H9 (cell line): ENCODE measurements at regions not wholly inside any gene's neighbourhood (a gene's known extent, or its start where the extent isn't known, plus 50 kb on each side); places are given as distances from the start of the nearest gene placed in this dataset.

Source experiments
- DNase-seq: peaks from one replicate; pipeline ENCODE4 v3.0.0-alpha.2; 2017
- H2AFZ ChIP-seq: one replicate; pipeline ENCODE4 v1.6.1; 2013; ENCODE audit warnings: mild to moderate bottlenecking, low read length, control low read depth, moderate library complexity
- H2AK5ac ChIP-seq: 2 replicates; pipeline ENCODE4 v1.6.1; 2013; ENCODE audit warnings: low read length, control low read depth, mixed read lengths; ENCODE audit not compliant: insufficient read length
- H2BK120ac ChIP-seq: one replicate; pipeline ENCODE4 v1.6.1; 2013; ENCODE audit warnings: low read depth, mild to moderate bottlenecking, low read length, control low read depth, inconsistent platforms; ENCODE audit not compliant: poor library complexity, severe bottlenecking
- H2BK12ac ChIP-seq: 2 replicates; pipeline ENCODE4 v1.6.1; 2013; ENCODE audit warnings: low read length, control low read depth, mixed read lengths, low read depth; ENCODE audit not compliant: insufficient read length
- H2BK15ac ChIP-seq: 2 replicates; pipeline ENCODE4 v1.6.1; 2013; ENCODE audit warnings: low read depth, low read length, control low read depth
- H2BK20ac ChIP-seq: one replicate; pipeline ENCODE4 v1.6.1; 2013; ENCODE audit warnings: low read depth, mild to moderate bottlenecking, low read length, control low read depth, inconsistent platforms; ENCODE audit not compliant: poor library complexity, severe bottlenecking
- H2BK5ac ChIP-seq: 2 replicates; pipeline ENCODE4 v1.6.1; 2013; ENCODE audit warnings: low read length, control low read depth, mixed read lengths; ENCODE audit not compliant: insufficient read length
- H3K14ac ChIP-seq: 2 replicates; pipeline ENCODE4 v1.6.1; 2013; ENCODE audit warnings: low read length, control low read depth; ENCODE audit not compliant: insufficient read depth
- H3K18ac ChIP-seq: 2 replicates; pipeline ENCODE4 v1.6.1; 2013; ENCODE audit warnings: low read depth, mild to moderate bottlenecking, mixed read lengths, low read length, control low read depth; ENCODE audit not compliant: insufficient read length
- H3K23ac ChIP-seq: 2 replicates; pipeline ENCODE4 v1.6.1; 2013; ENCODE audit warnings: low read length, control low read depth, mixed read lengths, low read depth; ENCODE audit not compliant: insufficient read length
- H3K23me2 ChIP-seq: 2 replicates; pipeline ENCODE4 v1.6.1; 2013; ENCODE audit warnings: low read depth, mild to moderate bottlenecking, mixed read lengths, low read length, control low read depth; ENCODE audit not compliant: insufficient read length, poor library complexity, severe bottlenecking
- H3K27ac ChIP-seq: 2 replicates; pipeline ENCODE4 v1.5.1; 2013; ENCODE audit warnings: low read length, control low read depth, mixed read lengths, low read depth; ENCODE audit not compliant: insufficient read length
- H3K27me3 ChIP-seq: 2 replicates; pipeline ENCODE4 v1.6.1; 2013; ENCODE audit warnings: low read length, control low read depth, inconsistent platforms; ENCODE audit not compliant: insufficient read depth
- H3K4ac ChIP-seq: 2 replicates; pipeline ENCODE4 v1.6.1; 2013; ENCODE audit warnings: low read depth, mild to moderate bottlenecking, control low read depth, inconsistent platforms, low read length, moderate library complexity
- H3K4me1 ChIP-seq: 2 replicates; pipeline ENCODE4 v1.6.1; 2013; ENCODE audit warnings: low read length, control low read depth, inconsistent platforms; ENCODE audit not compliant: insufficient read depth
- H3K4me2 ChIP-seq: 2 replicates; pipeline ENCODE4 v1.6.1; 2013; ENCODE audit warnings: low read length, control low read depth, mixed read lengths; ENCODE audit not compliant: insufficient read length, insufficient read depth
- H3K56ac ChIP-seq: 2 replicates; pipeline ENCODE4 v1.6.1; 2013; ENCODE audit warnings: low read depth, mild to moderate bottlenecking, mixed read lengths, low read length, control low read depth; ENCODE audit not compliant: insufficient read length
- H3K79me1 ChIP-seq: 2 replicates; pipeline ENCODE4 v1.6.1; 2013; ENCODE audit warnings: low read depth, mild to moderate bottlenecking, moderate library complexity, low read length, control low read depth, inconsistent platforms; ENCODE audit not compliant: insufficient read depth, poor library complexity, severe bottlenecking
- H3K79me2 ChIP-seq: 2 replicates; pipeline ENCODE4 v1.6.1; 2013; ENCODE audit warnings: low read length, control low read depth, inconsistent platforms; ENCODE audit not compliant: insufficient read depth
- H3K9ac ChIP-seq: 2 replicates; pipeline ENCODE4 v1.6.1; 2013; ENCODE audit warnings: low read length, control low read depth, mixed read lengths; ENCODE audit not compliant: insufficient read length; ENCODE audit errors: extremely low read depth
- H3K9me3 ChIP-seq: one replicate; pipeline ENCODE4 v1.6.1; 2013; ENCODE audit warnings: low read depth, low read length, inconsistent platforms; ENCODE audit not compliant: control insufficient read depth
- H3T11ph ChIP-seq: one replicate; pipeline ENCODE4 v1.6.1; 2013; ENCODE audit warnings: mild to moderate bottlenecking, low read length, control low read depth, inconsistent platforms
- H4K20me1 ChIP-seq: one replicate; pipeline ENCODE4 v1.6.1; 2013; ENCODE audit not compliant: control insufficient read depth, insufficient read length, insufficient read depth
- H4K5ac ChIP-seq: 2 replicates; pipeline ENCODE4 v1.6.1; 2013; ENCODE audit warnings: low read depth, mild to moderate bottlenecking, mixed read lengths, low read length, control low read depth; ENCODE audit not compliant: insufficient read length
- H4K8ac ChIP-seq: replicated peaks from 2 replicates; pipeline ENCODE4 v1.6.1; 2013; ENCODE audit warnings: low read length, control low read depth, mixed read lengths, low read depth; ENCODE audit not compliant: insufficient read length
- H4K91ac ChIP-seq: 2 replicates; pipeline ENCODE4 v1.6.1; 2013; ENCODE audit warnings: low read depth, mild to moderate bottlenecking, moderate library complexity, mixed read lengths, low read length, control low read depth; ENCODE audit not compliant: insufficient read length
- H3K27ac Mint-ChIP-seq, 3 experiments: 2 replicates in 2 of 3; 3 replicates in 1 of 3; pipeline ENCODE4 v1.8.0; 2020 to 2021; ENCODE audit warnings: mixed read lengths in 3 of 3, mild to moderate bottlenecking in 1 of 3, moderate library complexity in 1 of 3
- H3K27me3 Mint-ChIP-seq: 2 replicates; pipeline ENCODE4 v1.8.0; 2021; ENCODE audit warnings: low read depth, mild to moderate bottlenecking, moderate library complexity, mixed read lengths
- H3K36me3 Mint-ChIP-seq, 3 experiments: 2 replicates in 2 of 3; 3 replicates in 1 of 3; pipeline ENCODE4 v1.8.0; 2020 to 2021; ENCODE audit warnings: low read depth in 3 of 3, mixed read lengths in 3 of 3; ENCODE audit not compliant: insufficient read depth in 1 of 3
- H3K4me1 Mint-ChIP-seq, 2 experiments: 2 replicates each; pipeline ENCODE4 v1.8.0; 2020; ENCODE audit warnings: mixed read lengths in 2 of 2
- H3K4me3 Mint-ChIP-seq, 2 experiments: 2 replicates in 1 of 2; 3 replicates in 1 of 2; pipeline ENCODE4 v1.8.0; 2020 to 2021; ENCODE audit warnings: mild to moderate bottlenecking in 2 of 2, mixed read lengths in 2 of 2, moderate library complexity in 1 of 2
- H3K9me3 Mint-ChIP-seq, 2 experiments: 2 replicates in 1 of 2; 3 replicates in 1 of 2; pipeline ENCODE4 v1.8.0; 2020; ENCODE audit warnings: mild to moderate bottlenecking in 2 of 2, mixed read lengths in 2 of 2, moderate library complexity in 1 of 2
- CTCF ChIP-seq: fragments of 200-600 bp; sonication (generic); conservative IDR thresholded peaks from 3 replicates; pipeline ENCODE4 v1.8.0; 2021; ENCODE audit warnings: antibody characterized with exemption, mild to moderate bottlenecking

- H3K23ac ChIP-seq: no peak overlapping the region
- no peaks in the 10 kb centered on the region for H3K23me2 ChIP-seq
- H3K79me1 ChIP-seq: no peaks in the 10 kb centered on the region
- no peak overlapping the region for H3K4ac ChIP-seq
- H2BK12ac ChIP-seq: no peak overlapping the region
- H4K20me1 ChIP-seq: no peaks in the 10 kb centered on the region
- H4K8ac ChIP-seq: no peak overlapping the region
- H3K18ac ChIP-seq: no peak overlapping the region
- no peak for TF ChIP-seq CTCF
- H2BK5ac ChIP-seq: no peak overlapping the region
- no peak overlapping the region for H3K56ac ChIP-seq
- no peak overlapping the region for H4K5ac ChIP-seq
- no peak overlapping the region for H4K91ac ChIP-seq
- no peaks in the 10 kb centered on the region for H3K79me2 ChIP-seq
- no peaks in the 10 kb centered on the region for H3K27me3 ChIP-seq
- peaks cover 6% of the 10 kb centered on the region in 2 experiments; a peak in 3 of 4 replicates for H3K4me1 Mint-ChIP-seq
- H2BK120ac ChIP-seq: no peak overlapping the region
- no peak overlapping the region for H3K4me3 Mint-ChIP-seq
- no peak overlapping the region for H2AK5ac ChIP-seq
- no peak for DNase-seq
- H3K4me1 ChIP-seq: no peaks in the 10 kb centered on the region
- H3K9me3 Mint-ChIP-seq: no peaks in the 10 kb centered on the region
- no peak overlapping the region for H2BK20ac ChIP-seq
- H3K14ac ChIP-seq: no peak overlapping the region
- no peaks in the 10 kb centered on the region for H3K9me3 ChIP-seq
- no peak overlapping the region for H2AFZ ChIP-seq
- H3K4me2 ChIP-seq: no peak overlapping the region
- no peak overlapping the region for H3K27ac Mint-ChIP-seq
- H3K36me3 Mint-ChIP-seq: no peaks in the 10 kb centered on the region
- H3K9ac ChIP-seq: no peak overlapping the region
- H2BK15ac ChIP-seq: no peak overlapping the region
- no peaks in the 10 kb centered on the region for H3K27me3 Mint-ChIP-seq
- no peak overlapping the region for H3T11ph ChIP-seq
- H3K27ac ChIP-seq: no peak overlapping the region
Measured at GRCh38 chr14:27485193-27485592, 887.4 kb upstream of the NOVA1 start.
